RWPE2 (cell line): ENCODE measurements at regions not wholly inside any gene's neighbourhood (a gene's known extent, or its start where the extent isn't known, plus 50 kb on each side); places are given as distances from the start of the nearest gene placed in this dataset.

Experiments
- ATAC-seq: fragments of 200-7000 bp; cut with Tn5 transposase; 3 replicates; pipeline ENCODE4 v1.9.1; 2021; ENCODE audit warnings: low read depth
- DNase-seq: peaks from one replicate; pipeline ENCODE4 v3.0.0-alpha.2; 2020; ENCODE audit warnings: low spot score
- H3K27ac ChIP-seq: fragments of 450-650 bp; 2 replicates; pipeline ENCODE4 v1.5.1; 2017; ENCODE audit warnings: mild to moderate bottlenecking; ENCODE audit not compliant: poor library complexity, severe bottlenecking
- H3K27me3 ChIP-seq: fragments of 250-450 bp; sonication (Bioruptor Pico); 2 replicates; pipeline ENCODE4 v1.5.1; 2021; ENCODE audit warnings: mild to moderate bottlenecking, moderate library complexity; ENCODE audit not compliant: insufficient read depth, poor library complexity, severe bottlenecking
- H3K36me3 ChIP-seq: fragments of 250-450 bp; sonication (Bioruptor Pico); 2 replicates; pipeline ENCODE4 v1.5.1; 2020; ENCODE audit warnings: low read depth, mild to moderate bottlenecking, moderate library complexity
- H3K4me1 ChIP-seq: fragments of 250-450 bp; sonication (Bioruptor Pico); 2 replicates; pipeline ENCODE4 v1.5.1; 2021; ENCODE audit warnings: mild to moderate bottlenecking, moderate library complexity; ENCODE audit not compliant: insufficient read depth, poor library complexity, severe bottlenecking
- H3K4me3 ChIP-seq: fragments of 250-450 bp; sonication (Bioruptor Pico); 2 replicates; pipeline ENCODE4 v1.5.1; 2021; ENCODE audit warnings: mild to moderate bottlenecking, moderate library complexity; ENCODE audit not compliant: severe bottlenecking
- H3K9me3 ChIP-seq: fragments of 250-450 bp; sonication (Bioruptor Pico); 2 replicates; pipeline ENCODE4 v1.5.1; 2021; ENCODE audit warnings: mild to moderate bottlenecking, moderate library complexity; ENCODE audit not compliant: severe bottlenecking
- CTCF ChIP-seq: fragments of 450-650 bp; IDR thresholded peaks from one replicate; pipeline ENCODE4 v1.5.1; 2017; ENCODE audit warnings: mild to moderate bottlenecking, moderate library complexity; ENCODE audit not compliant: poor library complexity, severe bottlenecking

GRCh38 chr2:58578276-58578675 is 337.2 kb upstream of the FANCL start:
- no peak overlapping the region for H3K27ac ChIP-seq
- ATAC-seq (no peak), DNase-seq (no peak)
- no peak for TF ChIP-seq CTCF
- peaks cover 7% of the 10 kb centered on the region for H3K4me1 ChIP-seq
- no peaks in the 10 kb centered on the region for H3K27me3 ChIP-seq
- H3K36me3 ChIP-seq, result no peaks in the 10 kb centered on the region
- no peak overlapping the region for H3K4me3 ChIP-seq
- H3K9me3 ChIP-seq, result no peaks in the 10 kb centered on the region

GRCh38 chr2:58574873-58575272 is 333.7 kb upstream of the FANCL start:
- peaks cover 10% of the 10 kb centered on the region for H3K4me1 ChIP-seq
- no peak for TF ChIP-seq CTCF
- DNase-seq (no peak), ATAC-seq (peak; percentile 55)
- peak overlapping the region; percentile 12 for H3K27ac ChIP-seq
- no peaks in the 10 kb centered on the region for H3K9me3 ChIP-seq
- H3K4me3 ChIP-seq, result no peak overlapping the region
- H3K27me3 ChIP-seq, result no peaks in the 10 kb centered on the region
- H3K36me3 ChIP-seq, result no peaks in the 10 kb centered on the region

- ATAC-seq, result no peak
- H3K4me1 ChIP-seq, result peaks cover 10% of the 10 kb centered on the region
- DNase-seq, result no peak
Measured at GRCh38 chr2:58572731-58573130, 331.6 kb upstream of the FANCL start.

GRCh38 chr2:58571181-58571852 is 330.2 kb upstream of the FANCL start:
- H3K4me1 ChIP-seq, result peaks cover 10% of the 10 kb centered on the region
- H3K4me3 ChIP-seq, result no peak overlapping the region
- H3K36me3 ChIP-seq, result no peaks in the 10 kb centered on the region
- ATAC-seq (peak; percentile 95), DNase-seq (no peak)
- no peak overlapping the region for H3K27ac ChIP-seq
- peak; percentile 88 for TF ChIP-seq CTCF
- no peaks in the 10 kb centered on the region for H3K9me3 ChIP-seq
- no peaks in the 10 kb centered on the region for H3K27me3 ChIP-seq

More at GRCh38 chr2:58572731-58573130, 331.6 kb upstream of the FANCL start:
- no peaks in the 10 kb centered on the region for H3K36me3 ChIP-seq
- H3K9me3 ChIP-seq, result no peaks in the 10 kb centered on the region
- TF ChIP-seq CTCF, result no peak
- H3K4me3 ChIP-seq, result no peak overlapping the region
- H3K27ac ChIP-seq, result no peak overlapping the region
- no peaks in the 10 kb centered on the region for H3K27me3 ChIP-seq

GRCh38 chr2:58569475-58570185 is 328.5 kb upstream of the FANCL start:
- Histone ChIP-seq H3K4me1 (peaks cover 4% of the 10 kb centered on the region), H3K36me3 (no peaks in the 10 kb centered on the region), H3K4me3 (no peak overlapping the region), H3K27me3 (no peaks in the 10 kb centered on the region), H3K9me3 (no peaks in the 10 kb centered on the region), H3K27ac (no peak overlapping the region)
- no peak for TF ChIP-seq CTCF
- ATAC-seq, result peak; percentile 66
- DNase-seq, result no peak
